ENCODE measurements at regions not wholly inside any gene's neighbourhood (a gene's known extent, or its start where the extent isn't known, plus 50 kb on each side); places are given as distances from the start of the nearest gene placed in this dataset.

DNA sequence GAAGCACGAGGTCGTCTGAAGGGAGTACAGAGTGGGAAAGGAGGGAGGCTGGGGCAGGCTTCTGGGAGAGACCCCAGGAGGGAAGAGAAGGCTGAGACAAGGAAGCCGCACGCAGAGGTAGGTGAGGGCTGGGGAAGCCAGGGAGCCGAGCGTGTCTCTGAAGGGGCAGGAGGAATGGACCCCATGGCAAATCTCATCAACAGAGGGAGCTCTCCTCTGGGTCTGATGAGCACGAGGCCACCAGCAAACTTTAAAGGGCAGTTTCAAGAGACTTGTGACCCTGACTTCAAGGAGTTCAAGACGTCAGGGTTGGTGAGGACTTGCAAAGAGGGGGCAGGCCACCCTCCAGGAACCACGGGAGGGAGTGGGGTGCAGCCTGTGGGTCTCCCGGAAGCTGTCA, 326.2 kb upstream of the IRX2 start:
- no peak for DNase-seq (ENCODE audit: low read depth in 1 of 2, low spot score in 2 of 2)
- peaks cover 0 to 5% of the 10 kb centered on the region in 2 experiments; a peak in 1 of 4 replicates for H3K9me3 ChIP-seq (ENCODE audit: insufficient read depth in 2 of 2, low read depth in 1 of 2, low read length in 1 of 2)
- POLR2A ChIA-PET (ENCODE audit: partially characterized antibody), result interaction anchor here (0.8 to 1.0 kb wide), 2 partner anchors 24 to 222 kb away, joined by 3 read pairs; no protein-coding TSS in a partner anchor
- no peak for TF ChIP-seq CHD1 (IDR thresholded peaks at IDR 0.05; ENCODE audit: low read depth, low read length)
- TF ChIP-seq ATF2 (IDR thresholded peaks at IDR 0.05; ENCODE audit: low read length), result no peak
- TF ChIP-seq ASH2L (IDR thresholded peaks at IDR 0.05; ENCODE audit: low read length), result no peak
- peak; percentile 51 to 67; a peak in 3 of 4 replicates for TF ChIP-seq RAD21 (IDR thresholded peaks at IDR 0.05 in 1 of 2, conservative IDR thresholded peaks at IDR 0.05 in 1 of 2; ENCODE audit: low read depth in 2 of 2, low read length in 2 of 2)

More for the DNA sequence above, 326.2 kb upstream of the IRX2 start:
- H3K4ac ChIP-seq (replicated peaks; ENCODE audit: insufficient read length, low read depth, low read length), result peak overlapping the region; percentile 57
- peaks cover 0 to 3% (median 0%) of the 10 kb centered on the region in 4 experiments; a peak in 2 of 7 replicates for H3K4me1 ChIP-seq (replicated peaks in 1 of 4; ENCODE audit: control insufficient read depth in 3 of 4, insufficient read depth in 4 of 4, low read length in 3 of 4)
- no peak overlapping the region for H3K4me3 ChIP-seq (ENCODE audit: extremely low read depth in 1 of 4, insufficient read depth in 2 of 4, low read depth in 3 of 4, low read length in 4 of 4)
- no peak overlapping the region for H3K14ac ChIP-seq (ENCODE audit: insufficient read length)
- no peak overlapping the region for H4K5ac ChIP-seq (ENCODE audit: insufficient read length, low read depth, low read length)
- no peak overlapping the region for H2BK120ac ChIP-seq (replicated peaks; ENCODE audit: low read depth, low read length)
- H2AK5ac ChIP-seq (ENCODE audit: low read depth, low read length), result no peak overlapping the region
- no peaks in the 10 kb centered on the region for H4K20me1 ChIP-seq (replicated peaks in 1 of 2; ENCODE audit: control insufficient read depth in 1 of 2, insufficient read depth in 2 of 2, low read length in 2 of 2)
- CTCF ChIA-PET (ENCODE audit: partially characterized antibody), result interaction anchor here (0.6 to 1.5 kb wide), 7 partner anchors 13 to 245 kb away, joined by 3 to 6 read pairs (median 4); no protein-coding TSS in a partner anchor
- no peak overlapping the region for H2BK12ac ChIP-seq (ENCODE audit: low read depth, low read length)
- no peaks in the 10 kb centered on the region for H3K23me2 ChIP-seq (ENCODE audit: low read depth, low read length)
- H3K56ac ChIP-seq (replicated peaks; ENCODE audit: insufficient read length, low read depth, low read length), result no peak overlapping the region
- no peak overlapping the region for H3K9ac ChIP-seq (replicated peaks in 1 of 4; ENCODE audit: extremely low read depth in 1 of 4, low read depth in 3 of 4, low read length in 3 of 4)
- H2AFZ ChIP-seq (ENCODE audit: low read length), result no peak overlapping the region
- no peak overlapping the region for H2BK20ac ChIP-seq (ENCODE audit: low read length)
- no peaks in the 10 kb centered on the region for H3K79me2 ChIP-seq (ENCODE audit: control insufficient read depth in 1 of 2, insufficient read depth in 2 of 2, low read length in 2 of 2)
- no peak overlapping the region for H3K23ac ChIP-seq (ENCODE audit: insufficient read length)
- H3K36me3 ChIP-seq (ENCODE audit: control insufficient read depth in 2 of 4, insufficient read depth in 4 of 4, low read length in 3 of 4), result no peaks in the 10 kb centered on the region; a peak in 1 of 8 replicates
- 0 out of 2 replicates have a peak overlapping the region, but pooled peaks have one; percentile 50 for H2BK15ac ChIP-seq (ENCODE audit: low read length)
- H3K27me3 ChIP-seq (replicated peaks in 1 of 4; ENCODE audit: control insufficient read depth in 3 of 4, extremely low read depth in 1 of 4, insufficient read depth in 3 of 4, low read length in 3 of 4), result no peaks in the 10 kb centered on the region; a peak in 1 of 7 replicates
- no peaks in the 10 kb centered on the region for H3K79me1 ChIP-seq (ENCODE audit: low read depth, low read length)
- no peak for FAIRE-seq
- no peak overlapping the region for H3K27ac ChIP-seq (ENCODE audit: low read depth, low read length)
- WGBS, 2 experiments (ENCODE audit: extremely low coverage in 1 of 2, insufficient coverage in 1 of 2, insufficient read length in 1 of 2, insufficient replicate concordance in 2 of 2, low coverage in 1 of 2, low lambda C conversion rate in 2 of 2, missing lambda C conversion rate in 1 of 2), result 77% methylated on average over 10 of the region's 10 CpGs; no CpG with 5 or more reads in 1 of the 2 experiments
- no peak overlapping the region for H4K8ac ChIP-seq (ENCODE audit: extremely low read depth, insufficient read depth, low read length)
- H3K4me2 ChIP-seq (ENCODE audit: insufficient read depth in 1 of 2, low read depth in 2 of 2, low read length in 2 of 2), result no peak overlapping the region
- no peak overlapping the region for H4K91ac ChIP-seq (replicated peaks; ENCODE audit: insufficient read length, low read length)
- no peak overlapping the region for H3K18ac ChIP-seq (ENCODE audit: extremely low read depth, low read length)
- no peak overlapping the region for H2BK5ac ChIP-seq (ENCODE audit: low read depth, low read length)
